Stimulated activated CD4-positive, alpha-beta T cell treated with anti-CD3 and anti-CD28 coated beads, Interleukin-15, amount 100 ng/mL, for 24 hours (primary cell): ENCODE measurements at regions not wholly inside any gene's neighbourhood (a gene's known extent, or its start where the extent isn't known, plus 50 kb on each side); places are given as distances from the start of the nearest gene placed in this dataset.
"Not testable (repeated sequence)": the region's sequence is repeated elsewhere in the genome, so short reads cannot be mapped to it uniquely, and the experiment has no call there.

Source experiments
- DNase-seq: peaks from one replicate; pipeline ENCODE4 v3.0.0-alpha.2; 2020

GRCh38 chr12:126042286-126042685, 977.1 kb downstream of the AACS start:
- DNase-seq, result no peak

GRCh38 chr12:126049501-126049900, 984.3 kb downstream of the AACS start:
- not testable (repeated sequence) for DNase-seq

- no peak for DNase-seq
Measured at GRCh38 chr12:126051611-126052107, 986.4 kb downstream of the AACS start.

GRCh38 chr12:126055521-126055920, 990.3 kb downstream of the AACS start:
- DNase-seq, result no peak

GRCh38 chr12:126061777-126062176, 996.5 kb downstream of the AACS start:
- DNase-seq, result no peak

- no peak for DNase-seq
Measured at GRCh38 chr12:126064028-126064427, 998.8 kb downstream of the AACS start.

GRCh38 chr12:126067626-126068329, 1002.5 kb downstream of the AACS start:
- DNase-seq, result no peak

GRCh38 chr12:126069549-126070165, 1004.4 kb downstream of the AACS start:
- DNase-seq, result peak; percentile 70

- DNase-seq, result no peak
Measured at GRCh38 chr12:126076515-126076914, 1011.3 kb downstream of the AACS start.

GRCh38 chr12:126083926-126084325, 1018.7 kb downstream of the AACS start:
- DNase-seq, result no peak

- DNase-seq, result no peak
Measured at GRCh38 chr12:126084480-126084879, 1019.2 kb downstream of the AACS start.

- DNase-seq, result no peak
Measured at GRCh38 chr12:126086242-126086641, 1021.0 kb downstream of the AACS start.

GRCh38 chr12:126087692-126088091, 1022.5 kb downstream of the AACS start:
- no peak for DNase-seq

GRCh38 chr12:126093908-126094307, 1028.7 kb downstream of the AACS start:
- no peak for DNase-seq

GRCh38 chr12:126095748-126096510, 1030.7 kb downstream of the AACS start:
- no peak for DNase-seq

GRCh38 chr12:126106706-126107105, 1041.5 kb downstream of the AACS start:
- DNase-seq, result no peak

- no peak for DNase-seq
Measured at GRCh38 chr12:126107659-126108058, 1042.4 kb downstream of the AACS start.

- no peak for DNase-seq
Measured at GRCh38 chr12:126108247-126108646, 1043.0 kb downstream of the AACS start.

GRCh38 chr12:126112141-126112540, 1046.9 kb downstream of the AACS start:
- no peak for DNase-seq

GRCh38 chr12:126112849-126113248, 1047.6 kb downstream of the AACS start:
- no peak for DNase-seq

GRCh38 chr12:126114441-126114840, 1049.2 kb downstream of the AACS start:
- DNase-seq, result no peak

GRCh38 chr12:126117502-126117901, 1052.3 kb downstream of the AACS start:
- no peak for DNase-seq

GRCh38 chr12:126139355-126139754, 1074.1 kb downstream of the AACS start:
- DNase-seq, result no peak

GRCh38 chr12:126144603-126145002, 1079.4 kb downstream of the AACS start:
- no peak for DNase-seq
